Colonic mucosa (tissue), 4 donors: ENCODE measurements at regions not wholly inside any gene's neighbourhood (a gene's known extent, or its start where the extent isn't known, plus 50 kb on each side); places are given as distances from the start of the nearest gene placed in this dataset.

Source experiments
- DNase-seq: peaks from one replicate; pipeline ENCODE4 v3.0.0-alpha.2; 2020
- H3K27ac ChIP-seq: fragments of 200-600 bp; one replicate; pipeline ENCODE4 v1.8.0; 2021
- H3K27me3 ChIP-seq: fragments of 200-600 bp; one replicate; pipeline ENCODE4 v1.8.0; 2021
- H3K36me3 ChIP-seq: fragments of 200-600 bp; one replicate; pipeline ENCODE4 v1.8.0; 2021
- H3K4me1 ChIP-seq: fragments of 200-600 bp; one replicate; pipeline ENCODE4 v1.8.0; 2021; ENCODE audit warnings: mild to moderate bottlenecking
- H3K4me3 ChIP-seq: fragments of 200-600 bp; one replicate; pipeline ENCODE4 v1.8.0; 2021
- H3K9ac ChIP-seq, 2 donors: one replicate each; pipeline ENCODE4 v1.7.0; 2013; ENCODE audit warnings: control low read depth in 2 of 2, low read depth in 2 of 2, low read length in 2 of 2
- H3K9me3 ChIP-seq: fragments of 200-600 bp; one replicate; pipeline ENCODE4 v1.8.0; 2021
- intact Hi-C: fragments of 100-400 bp; cut with DNase I; formaldehyde crosslinking; loops from one replicate; pipeline ENCODE4 v1.14.1; 2022
- TF ChIP-seq, protein P1 (sequence below): fragments of 200-600 bp; IDR thresholded peaks from one replicate; pipeline ENCODE4 v1.8.0; 2022; ENCODE audit warnings: antibody characterized with exemption, mild to moderate bottlenecking
- donor health status: healthy.
- donor health status: DM: no; HTN: no; CAD: no.
- donor health status: DM: no; HTN: no; CAD: no.

DNA sequence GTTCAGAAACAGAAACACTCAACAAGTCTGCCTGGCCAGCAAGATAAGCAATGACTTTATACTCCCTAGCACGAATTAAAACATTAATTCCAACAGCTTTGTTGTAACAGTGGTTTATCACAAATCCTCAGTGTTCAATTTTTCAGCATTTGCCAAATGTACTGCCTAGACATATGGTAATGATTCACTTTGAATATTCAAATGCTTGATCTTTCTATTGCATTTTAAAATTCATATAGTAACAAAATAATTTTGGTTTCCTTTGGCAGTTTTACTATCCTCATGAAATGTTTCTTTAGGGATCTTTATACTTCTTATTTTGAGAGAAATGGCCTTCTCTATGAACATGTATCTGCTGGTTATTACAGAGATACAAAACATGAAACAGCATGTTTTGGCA is 851.8 kb upstream of the NXPH2 start:
- Histone ChIP-seq H3K9ac (no peak overlapping the region), H3K9me3 (no peaks in the 10 kb centered on the region)
- TF ChIP-seq, protein P1, sequence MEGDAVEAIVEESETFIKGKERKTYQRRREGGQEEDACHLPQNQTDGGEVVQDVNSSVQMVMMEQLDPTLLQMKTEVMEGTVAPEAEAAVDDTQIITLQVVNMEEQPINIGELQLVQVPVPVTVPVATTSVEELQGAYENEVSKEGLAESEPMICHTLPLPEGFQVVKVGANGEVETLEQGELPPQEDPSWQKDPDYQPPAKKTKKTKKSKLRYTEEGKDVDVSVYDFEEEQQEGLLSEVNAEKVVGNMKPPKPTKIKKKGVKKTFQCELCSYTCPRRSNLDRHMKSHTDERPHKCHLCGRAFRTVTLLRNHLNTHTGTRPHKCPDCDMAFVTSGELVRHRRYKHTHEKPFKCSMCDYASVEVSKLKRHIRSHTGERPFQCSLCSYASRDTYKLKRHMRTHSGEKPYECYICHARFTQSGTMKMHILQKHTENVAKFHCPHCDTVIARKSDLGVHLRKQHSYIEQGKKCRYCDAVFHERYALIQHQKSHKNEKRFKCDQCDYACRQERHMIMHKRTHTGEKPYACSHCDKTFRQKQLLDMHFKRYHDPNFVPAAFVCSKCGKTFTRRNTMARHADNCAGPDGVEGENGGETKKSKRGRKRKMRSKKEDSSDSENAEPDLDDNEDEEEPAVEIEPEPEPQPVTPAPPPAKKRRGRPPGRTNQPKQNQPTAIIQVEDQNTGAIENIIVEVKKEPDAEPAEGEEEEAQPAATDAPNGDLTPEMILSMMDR: no peak

DNA sequence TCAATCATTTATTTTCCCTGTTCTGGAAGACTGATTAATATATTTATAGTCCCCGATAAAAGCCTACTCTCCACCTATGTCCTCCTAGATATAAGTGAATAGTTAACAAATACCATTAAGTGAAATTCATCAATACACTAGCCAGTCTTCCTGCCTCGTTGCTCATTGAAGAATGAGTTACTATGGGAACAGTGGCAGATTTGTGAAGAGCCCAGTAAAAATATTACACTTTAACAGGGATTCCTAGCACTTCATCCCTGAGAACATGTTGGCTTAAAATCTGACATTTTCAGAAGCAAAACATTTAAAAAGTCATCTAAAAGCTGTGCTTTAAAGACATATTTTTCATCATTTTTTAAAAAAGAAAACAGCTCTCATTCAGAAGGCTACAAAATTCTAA is 848.7 kb upstream of the NXPH2 start:
- H3K27ac ChIP-seq: no peak overlapping the region
- H3K4me1 ChIP-seq: no peaks in the 10 kb centered on the region
- TF ChIP-seq, protein P1: no peak
- no peaks in the 10 kb centered on the region for H3K36me3 ChIP-seq
- DNase-seq: no peak
- intact Hi-C loops: no loop called here
- H3K4me3 ChIP-seq: no peak overlapping the region
- H3K9ac ChIP-seq: no peak overlapping the region
- H3K9me3 ChIP-seq: no peaks in the 10 kb centered on the region
- no peaks in the 10 kb centered on the region for H3K27me3 ChIP-seq

More for the DNA sequence above, 851.8 kb upstream of the NXPH2 start:
- H3K27ac ChIP-seq: no peak overlapping the region
- no peak overlapping the region for H3K4me3 ChIP-seq
- intact Hi-C loops: no loop called here
- H3K36me3 ChIP-seq: no peaks in the 10 kb centered on the region
- no peak for DNase-seq
- H3K4me1 ChIP-seq: no peaks in the 10 kb centered on the region
- no peaks in the 10 kb centered on the region for H3K27me3 ChIP-seq

DNA sequence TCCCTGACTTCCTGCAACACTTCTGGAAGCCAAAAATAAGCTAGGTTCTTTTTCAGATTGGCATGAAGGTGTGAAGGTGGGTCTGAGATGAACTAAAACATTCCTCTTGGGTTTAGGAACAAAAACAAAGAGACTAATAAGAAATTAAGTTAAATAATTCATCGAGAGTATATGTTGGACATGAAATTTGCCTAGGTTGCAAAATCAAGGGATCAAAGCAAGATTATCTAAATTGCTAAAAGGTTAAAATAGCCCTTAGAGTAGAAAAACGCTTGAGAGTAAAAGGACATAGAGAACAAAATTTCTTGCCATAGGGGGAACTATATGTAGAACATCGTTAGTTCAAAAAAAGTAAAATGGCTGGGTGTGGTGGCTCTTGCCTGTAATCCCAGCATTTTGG is 845.9 kb upstream of the NXPH2 start:
- Histone ChIP-seq H3K9me3 (no peaks in the 10 kb centered on the region), H3K36me3 (no peaks in the 10 kb centered on the region), H3K27me3 (no peaks in the 10 kb centered on the region), H3K9ac (no peak overlapping the region), H3K4me1 (no peaks in the 10 kb centered on the region), H3K4me3 (no peak overlapping the region), H3K27ac (no peak overlapping the region)
- no peak for DNase-seq
- intact Hi-C loops: no loop called here
- TF ChIP-seq, protein P1: no peak

DNA sequence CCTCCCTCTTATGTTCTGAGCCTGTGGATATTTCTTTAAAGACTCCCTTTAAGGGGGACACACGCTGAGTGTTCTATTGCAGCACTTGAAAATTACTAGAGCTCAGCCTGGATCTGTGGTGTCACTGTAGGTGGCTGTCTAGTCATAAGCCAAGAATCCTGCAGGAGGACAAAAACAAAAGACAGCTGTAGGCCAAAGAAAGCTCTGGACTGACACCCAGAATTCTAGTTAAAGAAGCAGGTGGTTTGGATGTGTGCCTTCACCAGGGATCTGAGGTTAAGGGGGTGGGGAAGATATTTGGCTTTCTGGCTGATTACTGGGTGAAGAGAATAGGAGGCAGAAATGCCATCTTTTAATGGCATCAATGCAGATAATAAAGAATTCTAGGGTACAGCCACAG is 842.5 kb upstream of the NXPH2 start:
- H3K9me3 ChIP-seq: no peaks in the 10 kb centered on the region
- H3K36me3 ChIP-seq: no peaks in the 10 kb centered on the region
- no peak overlapping the region for H3K27ac ChIP-seq
- H3K27me3 ChIP-seq: no peaks in the 10 kb centered on the region
- no peaks in the 10 kb centered on the region for H3K4me1 ChIP-seq
- DNase-seq: no peak
- H3K4me3 ChIP-seq: no peak overlapping the region
- TF ChIP-seq, protein P1: no peak
- intact Hi-C loops: no loop called here
- no peak overlapping the region for H3K9ac ChIP-seq

DNA sequence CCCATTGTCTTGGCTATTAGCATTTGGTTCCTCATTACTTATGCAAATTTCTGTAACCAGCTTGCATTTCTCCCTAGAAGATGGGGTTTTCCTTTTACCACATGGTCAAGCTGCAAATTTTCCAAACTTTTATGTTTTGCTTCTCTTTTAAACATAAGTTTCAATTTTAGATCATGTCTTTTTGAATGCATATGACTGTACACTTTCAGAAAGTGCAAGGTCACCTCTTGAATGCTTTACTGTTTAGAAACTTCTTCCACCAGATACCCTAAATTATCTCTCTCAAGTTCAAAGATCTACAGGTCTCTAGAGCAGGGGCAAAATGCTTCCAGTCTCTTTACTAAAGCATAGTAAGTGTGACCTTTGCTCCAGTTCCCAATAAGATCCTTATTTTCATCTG is 837.6 kb upstream of the NXPH2 start:
- Histone ChIP-seq H3K9ac (no peak overlapping the region), H3K27me3 (no peaks in the 10 kb centered on the region), H3K4me1 (no peaks in the 10 kb centered on the region), H3K4me3 (no peak overlapping the region), H3K36me3 (no peaks in the 10 kb centered on the region), H3K27ac (no peak overlapping the region), H3K9me3 (no peaks in the 10 kb centered on the region)
- intact Hi-C loops: no loop called here
- no peak for DNase-seq
- TF ChIP-seq, protein P1: no peak

DNA sequence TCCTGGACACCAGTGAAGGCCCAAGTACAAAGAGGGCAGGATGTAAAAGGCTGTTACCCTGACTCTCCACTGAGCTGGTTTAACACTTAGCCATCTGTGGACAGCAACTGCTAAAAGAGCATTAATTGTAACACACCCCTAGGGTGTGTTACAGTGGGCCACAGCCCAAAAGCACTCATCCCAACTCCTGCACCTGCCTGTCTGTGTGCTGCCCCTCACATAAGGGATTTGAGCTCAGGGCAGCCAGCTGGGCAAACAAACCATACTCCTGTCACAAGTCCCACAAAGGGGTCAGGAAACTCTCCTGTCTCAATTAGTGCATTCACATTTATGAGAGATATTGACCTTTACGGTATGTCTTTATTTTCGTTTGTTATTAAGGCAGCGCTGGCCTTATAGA is 833.1 kb upstream of the NXPH2 start:
- Histone ChIP-seq H3K9me3 (no peaks in the 10 kb centered on the region), H3K9ac (no peak overlapping the region), H3K4me1 (no peaks in the 10 kb centered on the region), H3K4me3 (no peak overlapping the region), H3K27me3 (no peaks in the 10 kb centered on the region), H3K27ac (no peak overlapping the region), H3K36me3 (no peaks in the 10 kb centered on the region)
- DNase-seq: no peak
- intact Hi-C loops: no loop called here
- TF ChIP-seq, protein P1: no peak
